MM.1S (cell line): ENCODE measurements at regions not wholly inside any gene's neighbourhood (a gene's known extent, or its start where the extent isn't known, plus 50 kb on each side); places are given as distances from the start of the nearest gene placed in this dataset.

ENCODE experiments used
- CTCF ChIP-seq: fragments of 300-600 bp; sonication (generic); IDR thresholded peaks from 2 replicates; pipeline ENCODE4 v1.5.1; 2016; ENCODE audit warnings: antibody characterized with exemption, low read length, mixed read lengths
- EZH2 ChIP-seq: fragments of 300-600 bp; sonication (generic); optimal IDR thresholded peaks from 2 replicates; pipeline ENCODE3; 2017; ENCODE audit warnings: low read depth, mild to moderate bottlenecking, antibody characterized with exemption, low read length, mixed read lengths
- EZH2phosphoT487 ChIP-seq: fragments of 300-600 bp; sonication (generic); IDR thresholded peaks from 2 replicates; pipeline ENCODE4 v1.6.1; 2018; ENCODE audit warnings: antibody characterized with exemption, low read length

DNA sequence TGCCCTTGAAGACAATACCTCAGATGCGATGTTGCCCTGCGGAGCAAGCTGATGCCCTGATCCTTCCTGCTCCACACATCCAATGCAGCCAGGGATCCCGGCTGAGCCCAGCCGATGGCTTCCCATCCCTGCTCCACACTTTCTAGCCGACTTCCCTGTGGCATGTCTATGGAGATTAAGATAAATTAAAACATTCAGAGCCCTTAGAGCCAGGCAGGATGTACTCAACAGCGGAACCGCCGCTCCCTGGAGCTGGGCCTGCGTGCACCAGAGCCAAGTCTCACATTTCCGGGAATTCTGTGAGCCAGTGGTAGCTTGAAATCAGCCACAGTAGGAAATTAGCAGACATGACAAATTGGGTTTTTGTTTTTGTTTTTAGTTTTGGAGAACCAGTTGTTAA is 620.6 kb downstream of the GALR1 start:
- TF ChIP-seq EZH2 (no peak), CTCF (no peak), EZH2phosphoT487 (no peak)
